HepG2 (cell line): ENCODE measurements at regions not wholly inside any gene's neighbourhood (a gene's known extent, or its start where the extent isn't known, plus 50 kb on each side); places are given as distances from the start of the nearest gene placed in this dataset.

Source experiments
- ATAC-seq: fragments of 200-7000 bp; cut with Tn5 transposase; 3 replicates; pipeline ENCODE4 v1.9.1; 2020; ENCODE audit warnings: mild to moderate bottlenecking, moderate library complexity
- BruUV-seq: library from RNA; stranded (reverse); fragments of 400-500 nt; replicated peaks from 2 replicates; lab custom pipeline; 2021; lab: Mats Ljungman, UMichigan
- CTCF ChIA-PET: fragments of 300-600 bp; formaldehyde crosslinking; extraction: SDS; loops from one replicate; lab custom pipeline; 2021; ENCODE audit warnings: low total read pairs, inconsistent platforms, low intra/inter-chr PET ratio; lab: Yijun Ruan, JAX
- POLR2A ChIA-PET: fragments of 350-600 bp; sonication (Branson Sonifier 250); formaldehyde crosslinking; loops from one replicate; lab custom pipeline; 2020; ENCODE audit warnings: antibody characterized with exemption, inconsistent platforms; lab: Yijun Ruan, JAX
- DNase-seq: peaks from one replicate; pipeline ENCODE4 v3.0.0-alpha.2; 2015; ENCODE audit warnings: low spot score
- FAIRE-seq: peaks from 3 replicates; lab custom pipeline; 2011; peaks lifted over from hg19 to GRCh38; lab: Jason Lieb, UNC
- H2AFZ ChIP-seq: one replicate; pipeline ENCODE4 v1.6.1; 2011; ENCODE audit warnings: low read length, inconsistent platforms
- H3K27ac ChIP-seq: fragments of 300-600 bp; 3 replicates; pipeline ENCODE4 v1.8.0; 2011; ENCODE audit warnings: mixed run types, mild to moderate bottlenecking, mixed read lengths, low read length, inconsistent platforms; ENCODE audit not compliant: insufficient read depth; ENCODE audit errors: extremely low read length
- H3K27me3 ChIP-seq, 2 experiments: fragments of 200-600 bp in 1 of 2; 2 replicates in 1 of 2; 3 replicates in 1 of 2; pipeline versions ENCODE4 v1.6.0 to v1.8.0; 2011; ENCODE audit warnings: low read length in 2 of 2, mild to moderate bottlenecking in 2 of 2, moderate library complexity in 2 of 2, inconsistent platforms in 1 of 2; ENCODE audit not compliant: insufficient read depth in 2 of 2, control insufficient read depth in 1 of 2
- H3K36me3 ChIP-seq, 2 experiments: fragments of 200-600 bp in 1 of 2; replicated peaks in 1 of 2; 2 replicates in 1 of 2; 3 replicates in 1 of 2; pipeline versions ENCODE4 v1.5.1 to v1.8.0; 2011; ENCODE audit warnings: low read length in 2 of 2, inconsistent platforms in 1 of 2; ENCODE audit not compliant: insufficient read depth in 2 of 2, control insufficient read depth in 1 of 2
- H3K4me1 ChIP-seq: 2 replicates; pipeline ENCODE4 v1.5.1; 2012; ENCODE audit warnings: low read length, inconsistent platforms; ENCODE audit not compliant: insufficient read depth
- H3K4me2 ChIP-seq: 2 replicates; pipeline ENCODE4 v1.6.0; 2011; ENCODE audit warnings: low read depth, low read length, inconsistent platforms
- H3K4me3 ChIP-seq, 3 experiments: fragments of 200-600 bp in 1 of 3; sonication (generic), shearing (Covaris generic) in 1 of 3; replicated peaks in 1 of 3; 2 replicates each; pipeline ENCODE4 v1.5.1; 2011 to 2016; ENCODE audit warnings: low read length in 3 of 3, inconsistent platforms in 2 of 3, low read depth in 2 of 3, mild to moderate bottlenecking in 2 of 3, control low read depth in 1 of 3, mixed read lengths in 1 of 3; ENCODE audit not compliant: insufficient read depth in 1 of 3
- H3K79me2 ChIP-seq: one replicate; pipeline ENCODE4 v1.6.1; 2011; ENCODE audit warnings: low read length, inconsistent platforms; ENCODE audit not compliant: insufficient read depth
- H3K9ac ChIP-seq: 2 replicates; pipeline ENCODE4 v1.6.0; 2011; ENCODE audit warnings: mild to moderate bottlenecking, low read depth, low read length, inconsistent platforms; ENCODE audit not compliant: insufficient read depth
- H3K9me3 ChIP-seq: 2 replicates; pipeline ENCODE4 v1.5.1; 2012; ENCODE audit warnings: mild to moderate bottlenecking, low read length
- H4K20me1 ChIP-seq: 2 replicates; pipeline ENCODE4 v1.6.0; 2011; ENCODE audit warnings: inconsistent platforms, mild to moderate bottlenecking, low read length, moderate library complexity; ENCODE audit not compliant: insufficient read depth
- HDAC6 ChIP-seq: fragments of 200-600 bp; sonication (generic); IDR thresholded peaks from 2 replicates; pipeline ENCODE4 v1.7.0; 2017; ENCODE audit warnings: mild to moderate bottlenecking, antibody characterized with exemption, low read length, low read depth
- ISL2 ChIP-seq: sonication (generic); formaldehyde crosslinking; IDR thresholded peaks from 2 replicates; pipeline ENCODE4 v1.5.0; 2020; ENCODE audit warnings: missing genetic modification reagents
- ZBTB3 ChIP-seq: sonication (generic); formaldehyde crosslinking; IDR thresholded peaks from 2 replicates; pipeline ENCODE4 v1.4.0; 2020; ENCODE audit warnings: low read depth, mild to moderate bottlenecking, moderate library complexity, missing genetic modification reagents, borderline replicate concordance
- ZEB1 ChIP-seq: IDR thresholded peaks from 2 replicates; pipeline ENCODE4 v1.6.1; 2012; ENCODE audit warnings: mild to moderate bottlenecking, low read depth, inconsistent platforms; ENCODE audit not compliant: insufficient replicate concordance
- ZNF629 ChIP-seq: sonication (generic); formaldehyde crosslinking; conservative IDR thresholded peaks from 2 replicates; pipeline ENCODE4 v1.5.0; 2020; ENCODE audit warnings: missing genetic modification reagents
- WGBS: methylation state at CpG from one replicate; pipeline ENCODE4 v1.1.6; 2017; ENCODE audit warnings: low lambda C conversion rate; 5-methylcytosine and 5-hydroxymethylcytosine counted together
- in situ Hi-C: cut with HindIII; loops from 2 replicates; pipeline ENCODE4 v1.10.0; 2017; ENCODE audit warnings: low pct_unique_long_range_greater_than_20kb; ENCODE audit not compliant: extremely low pct_ligation_motif_present
- intact Hi-C: fragments of 100-400 bp; cut with micrococcal nuclease; formaldehyde crosslinking; loops from one replicate; pipeline ENCODE4 v1.10.0; 2022; ENCODE audit not compliant: unreplicated experiment

- WGBS = 3% methylated on average over 4 of the region's 4 CpGs
- H3K79me2 ChIP-seq = no peaks in the 10 kb centered on the region
- POLR2A ChIA-PET = no interaction called here
- no peaks in the 10 kb centered on the region for H4K20me1 ChIP-seq
- H3K27me3 ChIP-seq = peaks cover 0 to 4% of the 10 kb centered on the region in 2 experiments; a peak in 1 of 5 replicates
- H3K4me2 ChIP-seq = no peak overlapping the region
- ATAC-seq = no peak
- no peaks in the 10 kb centered on the region for H3K4me1 ChIP-seq
- H2AFZ ChIP-seq = no peak overlapping the region
- no peak for DNase-seq
- intact Hi-C loops = no loop called here
- H3K4me3 ChIP-seq = no peak overlapping the region
- TF ChIP-seq ZEB1 = no peak
- no peak for TF ChIP-seq ZBTB3 (CRISPR knock-in tag)
- no peak for TF ChIP-seq HDAC6
- TF ChIP-seq ISL2 (CRISPR knock-in tag) = no peak
- TF ChIP-seq ZNF629 (CRISPR knock-in tag) = peak; percentile 68
- FAIRE-seq = no peak
- no peak overlapping the region for H3K27ac ChIP-seq
- CTCF ChIA-PET = no interaction called here
- H3K9me3 ChIP-seq = no peaks in the 10 kb centered on the region
- H3K36me3 ChIP-seq = no peaks in the 10 kb centered on the region
- H3K9ac ChIP-seq = no peak overlapping the region
- no TSS peak for BruUV-seq
- in situ Hi-C loops = no loop called here
Observed at GRCh38 chr20:56308036-56308435, 50.7 kb upstream of the FAM210B start.
